ENCODE measurements at regions not wholly inside any gene's neighbourhood (a gene's known extent, or its start where the extent isn't known, plus 50 kb on each side); places are given as distances from the start of the nearest gene placed in this dataset.

DNA sequence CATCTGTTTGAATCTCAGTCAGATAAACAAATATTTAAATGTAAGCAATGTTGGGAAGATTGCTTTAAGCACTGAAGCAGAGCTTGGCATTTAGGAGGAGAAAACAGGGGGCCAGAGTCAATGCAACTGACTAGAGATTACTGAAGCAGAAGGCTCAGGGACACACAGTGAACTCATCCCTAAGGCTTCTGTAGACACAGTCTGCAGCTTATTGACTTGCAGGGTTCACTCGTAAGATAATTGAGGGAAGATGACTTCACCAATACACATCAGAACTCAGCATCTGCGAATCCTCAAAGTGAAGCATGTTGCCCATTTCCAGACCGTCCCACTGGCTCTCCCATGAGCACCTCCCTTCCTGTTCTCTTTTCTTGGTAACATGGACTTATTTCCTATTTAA, 363.4 kb upstream of the PFKP start:
- ChIA-PET CTCF (interaction anchor here (0.6 kb wide), 1 partner anchor 20 kb away, joined by 3 read pairs; no protein-coding TSS in a partner anchor), POLR2A (no interaction called here)
- Mint-ChIP-seq H3K27me3 (ENCODE audit: low read depth) (no peaks in the 10 kb centered on the region), H3K27ac (no peak overlapping the region; the same call in 1 of the 2 replicates), H3K4me3 (no peak overlapping the region), H3K4me1 (peaks cover 13% of the 10 kb centered on the region), H3K36me3 (peaks cover 3% of the 10 kb centered on the region), H3K9me3 (peaks cover 9% of the 10 kb centered on the region)
- DNase-seq (ENCODE audit: low spot score) (no peak), ATAC-seq (no peak)
- TF ChIP-seq SMAD4 (CRISPR knock-in tag; IDR thresholded peaks at IDR 0.05) (no peak), ZBTB21 (CRISPR knock-in tag; IDR thresholded peaks at IDR 0.05; ENCODE audit: borderline replicate concordance) (no peak), STAT6 (CRISPR knock-in tag; conservative IDR thresholded peaks at IDR 0.05; ENCODE audit: low read depth) (no peak), SOX15 (CRISPR knock-in tag; IDR thresholded peaks at IDR 0.05) (no peak), CREB1 (CRISPR knock-in tag; IDR thresholded peaks at IDR 0.05) (no peak), ATF3 (CRISPR knock-in tag; conservative IDR thresholded peaks at IDR 0.05) (no peak), TP53 (CRISPR knock-in tag; IDR thresholded peaks at IDR 0.05) (no peak)
- TF ChIP-seq, protein P1, sequence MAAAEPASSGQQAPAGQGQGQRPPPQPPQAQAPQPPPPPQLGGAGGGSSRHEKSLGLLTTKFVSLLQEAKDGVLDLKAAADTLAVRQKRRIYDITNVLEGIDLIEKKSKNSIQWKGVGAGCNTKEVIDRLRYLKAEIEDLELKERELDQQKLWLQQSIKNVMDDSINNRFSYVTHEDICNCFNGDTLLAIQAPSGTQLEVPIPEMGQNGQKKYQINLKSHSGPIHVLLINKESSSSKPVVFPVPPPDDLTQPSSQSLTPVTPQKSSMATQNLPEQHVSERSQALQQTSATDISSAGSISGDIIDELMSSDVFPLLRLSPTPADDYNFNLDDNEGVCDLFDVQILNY (CRISPR knock-in tag; IDR thresholded peaks at IDR 0.05), result no peak
- TF ChIP-seq, protein P2, sequence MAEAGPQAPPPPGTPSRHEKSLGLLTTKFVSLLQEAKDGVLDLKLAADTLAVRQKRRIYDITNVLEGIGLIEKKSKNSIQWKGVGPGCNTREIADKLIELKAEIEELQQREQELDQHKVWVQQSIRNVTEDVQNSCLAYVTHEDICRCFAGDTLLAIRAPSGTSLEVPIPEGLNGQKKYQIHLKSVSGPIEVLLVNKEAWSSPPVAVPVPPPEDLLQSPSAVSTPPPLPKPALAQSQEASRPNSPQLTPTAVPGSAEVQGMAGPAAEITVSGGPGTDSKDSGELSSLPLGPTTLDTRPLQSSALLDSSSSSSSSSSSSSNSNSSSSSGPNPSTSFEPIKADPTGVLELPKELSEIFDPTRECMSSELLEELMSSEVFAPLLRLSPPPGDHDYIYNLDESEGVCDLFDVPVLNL (CRISPR knock-in tag; IDR thresholded peaks at IDR 0.05; ENCODE audit: borderline replicate concordance, low read depth), result no peak
- TF ChIP-seq, protein P3, sequence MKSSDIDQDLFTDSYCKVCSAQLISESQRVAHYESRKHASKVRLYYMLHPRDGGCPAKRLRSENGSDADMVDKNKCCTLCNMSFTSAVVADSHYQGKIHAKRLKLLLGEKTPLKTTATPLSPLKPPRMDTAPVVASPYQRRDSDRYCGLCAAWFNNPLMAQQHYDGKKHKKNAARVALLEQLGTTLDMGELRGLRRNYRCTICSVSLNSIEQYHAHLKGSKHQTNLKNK (CRISPR knock-in tag; IDR thresholded peaks at IDR 0.05), result no peak
- TF ChIP-seq, protein P4, sequence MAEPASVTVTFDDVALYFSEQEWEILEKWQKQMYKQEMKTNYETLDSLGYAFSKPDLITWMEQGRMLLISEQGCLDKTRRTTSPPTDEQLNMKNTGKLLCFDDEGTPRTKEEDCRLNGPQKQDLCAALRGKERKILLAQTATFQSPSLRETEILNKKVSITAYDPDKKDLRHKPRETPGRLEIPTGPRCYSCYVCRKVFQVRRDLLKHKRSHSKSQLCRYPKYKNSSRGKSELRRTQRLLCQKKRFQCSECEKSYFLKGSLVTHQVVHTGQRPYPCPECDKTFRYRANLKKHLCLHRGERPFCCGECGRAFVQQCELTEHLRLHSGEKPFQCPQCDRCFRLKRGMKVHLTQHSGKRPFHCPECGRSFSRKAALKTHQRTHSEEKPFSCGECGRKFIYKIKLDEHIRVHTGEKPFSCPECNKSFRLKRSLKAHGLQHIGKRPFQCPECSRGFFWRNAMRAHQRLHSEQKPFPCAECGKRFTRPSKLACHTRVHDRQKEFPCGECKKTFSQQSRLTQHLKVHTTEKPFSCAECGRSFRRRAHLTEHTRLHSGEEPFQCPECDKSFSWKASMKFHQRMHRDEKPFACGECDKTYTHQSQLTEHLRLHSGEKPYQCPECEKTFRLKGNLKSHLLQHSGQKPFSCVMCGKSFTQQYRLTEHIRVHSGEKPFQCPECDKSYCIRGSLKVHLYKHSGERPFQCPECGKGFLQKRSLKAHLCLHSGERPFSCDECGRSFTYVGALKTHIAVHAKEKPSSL (CRISPR knock-in tag; conservative IDR thresholded peaks at IDR 0.05), result no peak

- POLR2A ChIA-PET, result interaction anchor here (0.6 kb wide), 1 partner anchor 344 kb away, joined by 3 read pairs; no protein-coding TSS in a partner anchor
- H3K27me3 Mint-ChIP-seq (ENCODE audit: low read depth), result no peaks in the 10 kb centered on the region
- ATAC-seq (no peak), DNase-seq (ENCODE audit: low spot score) (no peak)
- no peak for TF ChIP-seq PRRX2 (CRISPR knock-in tag; IDR thresholded peaks at IDR 0.05)
- H3K4me1 Mint-ChIP-seq, result peaks cover 13% of the 10 kb centered on the region
- no peak overlapping the region for H3K4me3 Mint-ChIP-seq
- CTCF ChIA-PET, result no interaction called here
- H3K36me3 Mint-ChIP-seq, result no peaks in the 10 kb centered on the region
- H3K9me3 Mint-ChIP-seq, result peaks cover 4% of the 10 kb centered on the region
- H3K27ac Mint-ChIP-seq, result no peak overlapping the region
Observed at GRCh38 chr10:2701802-2702201, 365.5 kb upstream of the PFKP start.

GRCh38 chr10:2700626-2701305, 366.6 kb upstream of the PFKP start:
- DNase-seq (ENCODE audit: low spot score) (no peak), ATAC-seq (no peak)
- ChIA-PET POLR2A (interaction anchor here (0.6 kb wide), 1 partner anchor 102 kb away, joined by 3 read pairs; no protein-coding TSS in a partner anchor), CTCF (interaction anchor here (0.8 kb wide), 1 partner anchor 81 kb away, joined by 3 read pairs; no protein-coding TSS in a partner anchor)
- Mint-ChIP-seq H3K36me3 (no peaks in the 10 kb centered on the region), H3K9me3 (peaks cover 11% of the 10 kb centered on the region), H3K4me1 (peaks cover 13% of the 10 kb centered on the region), H3K27me3 (ENCODE audit: low read depth) (no peaks in the 10 kb centered on the region), H3K27ac (no peak overlapping the region), H3K4me3 (no peak overlapping the region)
- TF ChIP-seq, protein P5, sequence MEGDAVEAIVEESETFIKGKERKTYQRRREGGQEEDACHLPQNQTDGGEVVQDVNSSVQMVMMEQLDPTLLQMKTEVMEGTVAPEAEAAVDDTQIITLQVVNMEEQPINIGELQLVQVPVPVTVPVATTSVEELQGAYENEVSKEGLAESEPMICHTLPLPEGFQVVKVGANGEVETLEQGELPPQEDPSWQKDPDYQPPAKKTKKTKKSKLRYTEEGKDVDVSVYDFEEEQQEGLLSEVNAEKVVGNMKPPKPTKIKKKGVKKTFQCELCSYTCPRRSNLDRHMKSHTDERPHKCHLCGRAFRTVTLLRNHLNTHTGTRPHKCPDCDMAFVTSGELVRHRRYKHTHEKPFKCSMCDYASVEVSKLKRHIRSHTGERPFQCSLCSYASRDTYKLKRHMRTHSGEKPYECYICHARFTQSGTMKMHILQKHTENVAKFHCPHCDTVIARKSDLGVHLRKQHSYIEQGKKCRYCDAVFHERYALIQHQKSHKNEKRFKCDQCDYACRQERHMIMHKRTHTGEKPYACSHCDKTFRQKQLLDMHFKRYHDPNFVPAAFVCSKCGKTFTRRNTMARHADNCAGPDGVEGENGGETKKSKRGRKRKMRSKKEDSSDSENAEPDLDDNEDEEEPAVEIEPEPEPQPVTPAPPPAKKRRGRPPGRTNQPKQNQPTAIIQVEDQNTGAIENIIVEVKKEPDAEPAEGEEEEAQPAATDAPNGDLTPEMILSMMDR (IDR thresholded peaks at IDR 0.05), result no peak
- no peak for TF ChIP-seq EMX1 (CRISPR knock-in tag; IDR thresholded peaks at IDR 0.05)
- TF ChIP-seq ZNF263 (CRISPR knock-in tag; IDR thresholded peaks at IDR 0.05; ENCODE audit: low read depth), result no peak
- no peak for TF ChIP-seq PREB (CRISPR knock-in tag; IDR thresholded peaks at IDR 0.05; ENCODE audit: borderline replicate concordance)
- TF ChIP-seq ESRRA (CRISPR knock-in tag; IDR thresholded peaks at IDR 0.05; ENCODE audit: borderline replicate concordance), result no peak
- no peak for TF ChIP-seq ZNF121 (CRISPR knock-in tag; IDR thresholded peaks at IDR 0.05)
